Erythroblast (primary cell): ENCODE measurements at regions not wholly inside any gene's neighbourhood (a gene's known extent, or its start where the extent isn't known, plus 50 kb on each side); places are given as distances from the start of the nearest gene placed in this dataset.

Experiments
- GATA1 ChIP-seq: IDR thresholded peaks from 2 replicates; pipeline ENCODE4 v1.6.1; 2011; ENCODE audit warnings: low read depth, mild to moderate bottlenecking, control low read depth, low read length, moderate library complexity
- POLR2A ChIP-seq: IDR thresholded peaks from 2 replicates; pipeline ENCODE4 v1.6.1; 2011; ENCODE audit warnings: mild to moderate bottlenecking, low read length

- TF ChIP-seq POLR2A: no peak
- TF ChIP-seq GATA1: no peak
These were observed 148.9 kb downstream of the TMEM182 start for GRCh38 chr2:102910724-102911123.
